ENCODE measurements at regions not wholly inside any gene's neighbourhood (a gene's known extent, or its start where the extent isn't known, plus 50 kb on each side); places are given as distances from the start of the nearest gene placed in this dataset.

DNA sequence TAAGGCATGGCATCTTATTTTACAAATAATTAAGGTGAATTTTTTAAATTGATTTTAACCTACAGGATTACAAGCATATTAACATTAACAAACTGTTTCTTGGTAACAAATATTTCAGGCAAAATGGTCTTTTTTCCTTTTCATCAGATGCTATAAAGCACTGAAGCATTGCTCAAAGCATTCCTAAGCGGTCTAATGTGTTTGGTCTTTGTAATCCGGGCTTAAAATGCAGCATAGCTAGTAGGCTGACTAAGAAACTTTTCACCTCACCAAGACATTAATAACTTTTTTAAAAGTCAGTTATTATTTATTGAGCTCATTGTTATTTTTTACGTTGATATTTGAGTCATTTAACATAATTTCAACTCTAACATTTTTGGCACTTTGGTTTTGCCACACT, 538.8 kb upstream of the SLC39A10 start:
- TF ChIP-seq, protein P1, sequence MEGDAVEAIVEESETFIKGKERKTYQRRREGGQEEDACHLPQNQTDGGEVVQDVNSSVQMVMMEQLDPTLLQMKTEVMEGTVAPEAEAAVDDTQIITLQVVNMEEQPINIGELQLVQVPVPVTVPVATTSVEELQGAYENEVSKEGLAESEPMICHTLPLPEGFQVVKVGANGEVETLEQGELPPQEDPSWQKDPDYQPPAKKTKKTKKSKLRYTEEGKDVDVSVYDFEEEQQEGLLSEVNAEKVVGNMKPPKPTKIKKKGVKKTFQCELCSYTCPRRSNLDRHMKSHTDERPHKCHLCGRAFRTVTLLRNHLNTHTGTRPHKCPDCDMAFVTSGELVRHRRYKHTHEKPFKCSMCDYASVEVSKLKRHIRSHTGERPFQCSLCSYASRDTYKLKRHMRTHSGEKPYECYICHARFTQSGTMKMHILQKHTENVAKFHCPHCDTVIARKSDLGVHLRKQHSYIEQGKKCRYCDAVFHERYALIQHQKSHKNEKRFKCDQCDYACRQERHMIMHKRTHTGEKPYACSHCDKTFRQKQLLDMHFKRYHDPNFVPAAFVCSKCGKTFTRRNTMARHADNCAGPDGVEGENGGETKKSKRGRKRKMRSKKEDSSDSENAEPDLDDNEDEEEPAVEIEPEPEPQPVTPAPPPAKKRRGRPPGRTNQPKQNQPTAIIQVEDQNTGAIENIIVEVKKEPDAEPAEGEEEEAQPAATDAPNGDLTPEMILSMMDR (IDR thresholded peaks at IDR 0.05) = no peak
- no peak for TF ChIP-seq EZH2 (IDR thresholded peaks at IDR 0.05; ENCODE audit: borderline replicate concordance, insufficient read depth, low read depth, low read length, poor library complexity, severe bottlenecking)

All from B cell (primary cell).